PC-9 (cell line): ENCODE measurements at regions not wholly inside any gene's neighbourhood (a gene's known extent, or its start where the extent isn't known, plus 50 kb on each side); places are given as distances from the start of the nearest gene placed in this dataset.

Experiments
- CTCF ChIP-seq: fragments of 200-600 bp; sonication (generic); conservative IDR thresholded peaks from 2 replicates; pipeline ENCODE4 v1.6.1; 2017; ENCODE audit warnings: mixed run types, antibody characterized with exemption, mild to moderate bottlenecking, moderate library complexity
- EZH2 ChIP-seq: fragments of 200-600 bp; sonication (generic); IDR thresholded peaks from 2 replicates; pipeline ENCODE4 v1.8.0; 2017; ENCODE audit warnings: antibody characterized with exemption, low read depth

- TF ChIP-seq EZH2, result no peak
- TF ChIP-seq CTCF, result no peak
These were observed 1669.3 kb upstream of the FLRT2 start for GRCh38 chr14:83860631-83861155.
